NT2/D1 (cell line): ENCODE measurements at regions not wholly inside any gene's neighbourhood (a gene's known extent, or its start where the extent isn't known, plus 50 kb on each side); places are given as distances from the start of the nearest gene placed in this dataset.

Experiments used
- DNase-seq: peaks from one replicate; pipeline ENCODE4 v3.0.0-alpha.2; 2011; ENCODE audit warnings: low read depth, low spot score
- H3K27me3 ChIP-seq: 2 replicates; pipeline ENCODE4 v1.6.0; 2011; ENCODE audit warnings: mild to moderate bottlenecking; ENCODE audit not compliant: insufficient read length, insufficient read depth
- H3K36me3 ChIP-seq: 2 replicates; pipeline ENCODE4 v1.6.1; 2011; ENCODE audit warnings: mild to moderate bottlenecking, low read length, mixed read lengths; ENCODE audit not compliant: insufficient read depth, insufficient read length
- H3K4me1 ChIP-seq: 2 replicates; pipeline ENCODE4 v1.5.1; 2011; ENCODE audit not compliant: insufficient read depth, insufficient read length
- H3K4me3 ChIP-seq: 2 replicates; pipeline ENCODE4 v1.5.1; 2011; ENCODE audit warnings: low read depth; ENCODE audit not compliant: insufficient read length
- H3K9ac ChIP-seq: 2 replicates; pipeline ENCODE4 v1.6.0; 2011; ENCODE audit warnings: low read depth; ENCODE audit not compliant: insufficient read length
- H3K9me3 ChIP-seq: 2 replicates; pipeline ENCODE4 v1.5.1; 2011; ENCODE audit warnings: mild to moderate bottlenecking, low read length; ENCODE audit not compliant: insufficient read depth
- SUZ12 ChIP-seq: IDR thresholded peaks from 2 replicates; pipeline ENCODE4 v1.6.1; 2011; ENCODE audit not compliant: insufficient read length, insufficient read depth; ENCODE audit errors: extremely low read depth
- YY1 ChIP-seq: IDR thresholded peaks from 2 replicates; pipeline ENCODE4 v1.6.1; 2011; ENCODE audit not compliant: insufficient read length, insufficient read depth
- ZNF274 ChIP-seq: IDR thresholded peaks from 2 replicates; pipeline ENCODE4 v1.6.1; 2011; ENCODE audit warnings: mild to moderate bottlenecking, low read depth, low read length

GRCh38 chrX:22424122-22424915, 151.6 kb downstream of the CBLL2 start:
- Histone ChIP-seq H3K9me3 (peaks cover 7% of the 10 kb centered on the region; the same call in 1 of the 2 replicates), H3K4me3 (no peak overlapping the region), H3K4me1 (no peaks in the 10 kb centered on the region), H3K36me3 (no peaks in the 10 kb centered on the region), H3K27me3 (no peaks in the 10 kb centered on the region), H3K9ac (no peak overlapping the region)
- DNase-seq, result no peak
- no peak for TF ChIP-seq YY1
- no peak for TF ChIP-seq SUZ12
- TF ChIP-seq ZNF274, result no peak

GRCh38 chrX:22424919-22425318, 152.2 kb downstream of the CBLL2 start:
- Histone ChIP-seq H3K9ac (no peak overlapping the region), H3K27me3 (no peaks in the 10 kb centered on the region), H3K36me3 (no peaks in the 10 kb centered on the region), H3K4me3 (no peak overlapping the region), H3K4me1 (no peaks in the 10 kb centered on the region), H3K9me3 (peaks cover 7% of the 10 kb centered on the region; the same call in 1 of the 2 replicates)
- no peak for TF ChIP-seq ZNF274
- no peak for TF ChIP-seq SUZ12
- no peak for DNase-seq

- Histone ChIP-seq H3K9ac (no peak overlapping the region), H3K27me3 (no peaks in the 10 kb centered on the region), H3K4me3 (no peak overlapping the region), H3K36me3 (no peaks in the 10 kb centered on the region), H3K9me3 (peaks cover 7% of the 10 kb centered on the region; the same call in 1 of the 2 replicates), H3K4me1 (no peaks in the 10 kb centered on the region)
- TF ChIP-seq ZNF274 (no peak), SUZ12 (no peak), YY1 (no peak)
- DNase-seq, result no peak
Measured at GRCh38 chrX:22429704-22430103, 157.0 kb downstream of the CBLL2 start.

- TF ChIP-seq ZNF274, result no peak
- TF ChIP-seq SUZ12, result no peak
- TF ChIP-seq YY1, result no peak
- H3K4me3 ChIP-seq, result no peak overlapping the region
- H3K27me3 ChIP-seq, result no peaks in the 10 kb centered on the region
- no peaks in the 10 kb centered on the region for H3K36me3 ChIP-seq
- H3K9ac ChIP-seq, result no peak overlapping the region
- peaks cover 11% of the 10 kb centered on the region; the same call in 1 of the 2 replicates for H3K9me3 ChIP-seq
- no peaks in the 10 kb centered on the region for H3K4me1 ChIP-seq
- DNase-seq, result no peak
Measured at GRCh38 chrX:22430701-22431100, 158.0 kb downstream of the CBLL2 start.

- Histone ChIP-seq H3K36me3 (no peaks in the 10 kb centered on the region), H3K9ac (no peak overlapping the region), H3K27me3 (no peaks in the 10 kb centered on the region), H3K4me3 (no peak overlapping the region), H3K9me3 (peaks cover 4% of the 10 kb centered on the region; the same call in 1 of the 2 replicates), H3K4me1 (no peaks in the 10 kb centered on the region)
- no peak for TF ChIP-seq YY1
- TF ChIP-seq SUZ12, result no peak
- TF ChIP-seq ZNF274, result no peak
- peak; percentile 32 for DNase-seq
Measured at GRCh38 chrX:22433292-22434070, 160.8 kb downstream of the CBLL2 start.

- Histone ChIP-seq H3K9ac (no peak overlapping the region), H3K36me3 (no peaks in the 10 kb centered on the region), H3K4me1 (no peaks in the 10 kb centered on the region), H3K27me3 (no peaks in the 10 kb centered on the region), H3K9me3 (no peaks in the 10 kb centered on the region; the same call in 1 of the 2 replicates), H3K4me3 (no peak overlapping the region)
- peak; percentile 77 for DNase-seq
- no peak for TF ChIP-seq SUZ12
- no peak for TF ChIP-seq YY1
- TF ChIP-seq ZNF274, result no peak
Measured at GRCh38 chrX:22445880-22446279, 173.2 kb downstream of the CBLL2 start.

GRCh38 chrX:22462959-22463358, 190.2 kb downstream of the CBLL2 start:
- H3K4me1 ChIP-seq, result no peaks in the 10 kb centered on the region
- no peaks in the 10 kb centered on the region for H3K9me3 ChIP-seq

More at GRCh38 chrX:22462959-22463358, 190.2 kb downstream of the CBLL2 start:
- no peaks in the 10 kb centered on the region for H3K27me3 ChIP-seq
- H3K36me3 ChIP-seq, result no peaks in the 10 kb centered on the region
- TF ChIP-seq ZNF274 (no peak), SUZ12 (no peak), YY1 (no peak)
- DNase-seq, result no peak
- H3K9ac ChIP-seq, result no peak overlapping the region
- no peak overlapping the region for H3K4me3 ChIP-seq
